ENCODE measurements at regions not wholly inside any gene's neighbourhood (a gene's known extent, or its start where the extent isn't known, plus 50 kb on each side); places are given as distances from the start of the nearest gene placed in this dataset.
A peak's percentile ranks its signal among the peaks of the same experiment; 100 is the strongest.
"Not testable (repeated sequence)": the region's sequence is repeated elsewhere in the genome, so short reads cannot be mapped to it uniquely, and the experiment has no call there.

GRCh38 chr2:195146761-195147541 is 510.1 kb upstream of the SLC39A10 start:
- Mint-ChIP-seq H3K27ac (no peak overlapping the region), H3K9me3 (peaks cover 6 to 8% of the 10 kb centered on the region in 2 donors), H3K36me3 (peaks cover 0 to 5% of the 10 kb centered on the region in 2 donors)
- DNase-seq (ENCODE audit: low spot score in 2 of 2) (no peak), ATAC-seq (no peak)

GRCh38 chr2:195138435-195138834 is 518.6 kb upstream of the SLC39A10 start:
- ATAC-seq (no peak), DNase-seq (ENCODE audit: low spot score in 2 of 2) (no peak)
- no peak overlapping the region for H3K27ac Mint-ChIP-seq
- no peaks in the 10 kb centered on the region for H3K36me3 Mint-ChIP-seq
- no peaks in the 10 kb centered on the region for H3K9me3 Mint-ChIP-seq

DNA sequence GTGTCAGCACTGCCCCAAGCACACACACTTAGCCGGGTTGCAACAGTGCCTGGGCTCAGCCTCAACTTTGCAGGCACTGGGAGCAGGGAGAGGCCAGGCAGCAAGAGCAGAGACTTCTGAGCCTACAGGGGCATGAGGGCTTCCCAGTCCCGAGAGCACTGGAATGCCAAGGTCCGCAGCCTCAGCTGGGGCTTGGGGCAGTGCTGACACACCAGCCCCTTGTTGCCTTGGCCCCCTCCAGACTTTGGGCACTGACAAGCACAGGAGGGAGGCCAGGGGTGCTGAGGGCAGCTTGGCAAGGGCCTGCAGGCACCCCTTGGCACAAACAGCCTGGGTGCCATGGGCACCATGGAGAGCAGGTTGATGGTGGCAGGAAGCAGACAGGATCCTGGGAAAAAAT is 531.1 kb upstream of the SLC39A10 start:
- not testable (repeated sequence) for H3K27ac Mint-ChIP-seq; H3K9me3 Mint-ChIP-seq; DNase-seq (ENCODE audit: low spot score in 2 of 2); ATAC-seq; H3K36me3 Mint-ChIP-seq

DNA sequence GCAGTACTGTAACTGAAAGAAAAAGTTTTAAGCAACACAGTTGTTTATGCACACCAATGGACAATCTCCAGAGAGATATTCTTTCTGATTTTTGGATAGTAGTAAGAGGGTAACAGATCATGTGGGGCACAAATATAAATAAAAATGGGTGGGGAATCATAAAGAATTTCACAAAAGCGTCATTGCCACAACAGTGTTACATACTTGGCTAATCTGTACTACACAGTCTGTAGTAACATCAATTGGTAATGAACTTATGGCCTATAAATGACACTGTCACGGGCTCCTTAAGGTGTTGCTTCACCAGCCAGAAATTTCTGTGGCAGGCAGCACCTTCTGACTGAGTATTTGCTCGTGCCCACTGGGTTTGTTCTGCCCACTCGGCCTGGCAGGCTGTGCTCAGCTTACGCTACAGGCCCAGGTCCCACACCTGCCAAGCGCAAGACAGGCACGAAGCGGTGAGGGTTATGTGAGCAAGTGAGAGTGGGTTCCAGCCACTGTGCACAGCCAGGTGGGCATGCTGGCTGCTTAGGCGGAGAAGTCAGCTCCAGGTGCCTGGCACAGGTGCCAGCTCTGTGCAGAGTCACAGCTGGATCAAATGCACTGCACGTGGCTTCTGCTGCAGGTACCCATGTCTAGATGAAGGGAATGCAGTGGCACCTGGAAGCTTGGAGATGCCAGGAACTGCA is 532.5 kb upstream of the SLC39A10 start:
- H3K9me3 Mint-ChIP-seq = no peaks in the 10 kb centered on the region
- no peaks in the 10 kb centered on the region for H3K36me3 Mint-ChIP-seq
- ATAC-seq (no peak), DNase-seq (ENCODE audit: low spot score in 2 of 2) (no peak)
- no peak overlapping the region for H3K27ac Mint-ChIP-seq

DNA sequence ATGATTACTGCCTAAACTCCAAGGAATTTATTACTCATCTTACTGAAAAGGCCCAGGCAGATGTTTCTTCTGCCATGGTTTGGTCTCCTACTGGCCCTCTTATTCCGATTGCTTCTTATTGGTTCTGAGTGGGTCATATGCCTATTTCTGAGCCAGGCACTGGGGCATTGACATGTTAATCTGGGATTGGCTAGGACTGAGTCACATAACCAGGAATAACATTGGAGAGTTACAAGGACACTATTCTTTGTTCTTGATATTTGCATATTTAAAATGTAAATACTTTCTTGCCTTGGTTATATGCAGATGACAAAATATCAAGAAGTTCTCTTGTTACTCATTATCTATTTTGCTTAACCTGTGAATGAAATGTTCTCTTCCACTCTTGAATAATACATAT is 534.4 kb upstream of the SLC39A10 start:
- ATAC-seq = no peak
- no peaks in the 10 kb centered on the region for H3K9me3 Mint-ChIP-seq
- H3K36me3 Mint-ChIP-seq = no peaks in the 10 kb centered on the region
- no peak for DNase-seq (ENCODE audit: low spot score in 2 of 2)
- H3K27ac Mint-ChIP-seq = no peak overlapping the region

DNA sequence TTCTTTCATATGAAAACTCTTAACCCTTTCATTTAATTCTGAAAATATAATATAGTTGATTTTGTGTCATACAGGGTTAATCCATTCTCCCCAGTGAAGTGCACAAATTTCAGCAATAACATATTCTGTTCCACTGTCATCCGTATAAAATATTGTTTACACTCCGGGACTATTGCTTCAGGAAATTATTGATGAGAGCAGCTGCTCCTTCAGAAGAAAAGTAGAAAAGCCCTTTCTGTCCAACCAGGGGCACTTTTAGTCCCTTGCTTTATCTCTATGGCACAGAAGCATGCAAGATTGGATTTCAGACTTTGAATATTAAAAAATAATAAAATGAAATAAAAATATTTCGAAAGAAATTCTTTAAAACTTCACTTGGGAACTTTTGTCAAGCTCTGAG is 535.7 kb upstream of the SLC39A10 start:
- H3K27ac Mint-ChIP-seq = no peak overlapping the region
- ATAC-seq = no peak
- no peaks in the 10 kb centered on the region for H3K9me3 Mint-ChIP-seq
- DNase-seq (ENCODE audit: low spot score in 2 of 2) = no peak
- no peaks in the 10 kb centered on the region for H3K36me3 Mint-ChIP-seq

- Mint-ChIP-seq H3K36me3 (no peaks in the 10 kb centered on the region), H3K9me3 (no peaks in the 10 kb centered on the region), H3K27ac (no peak overlapping the region)
- ATAC-seq (no peak), DNase-seq (ENCODE audit: low spot score in 2 of 2) (no peak)
Measured at GRCh38 chr2:195119231-195119630, 537.8 kb upstream of the SLC39A10 start.

DNA sequence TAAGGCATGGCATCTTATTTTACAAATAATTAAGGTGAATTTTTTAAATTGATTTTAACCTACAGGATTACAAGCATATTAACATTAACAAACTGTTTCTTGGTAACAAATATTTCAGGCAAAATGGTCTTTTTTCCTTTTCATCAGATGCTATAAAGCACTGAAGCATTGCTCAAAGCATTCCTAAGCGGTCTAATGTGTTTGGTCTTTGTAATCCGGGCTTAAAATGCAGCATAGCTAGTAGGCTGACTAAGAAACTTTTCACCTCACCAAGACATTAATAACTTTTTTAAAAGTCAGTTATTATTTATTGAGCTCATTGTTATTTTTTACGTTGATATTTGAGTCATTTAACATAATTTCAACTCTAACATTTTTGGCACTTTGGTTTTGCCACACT is 538.8 kb upstream of the SLC39A10 start:
- DNase-seq (ENCODE audit: low spot score in 2 of 2) = no peak
- H3K9me3 Mint-ChIP-seq = peaks cover 0 to 6% of the 10 kb centered on the region in 2 donors
- H3K36me3 Mint-ChIP-seq = no peaks in the 10 kb centered on the region
- ATAC-seq = no peak
- no peak overlapping the region for H3K27ac Mint-ChIP-seq

- no peaks in the 10 kb centered on the region for H3K36me3 Mint-ChIP-seq
- DNase-seq (ENCODE audit: low spot score in 2 of 2) (no peak), ATAC-seq (no peak)
- H3K27ac Mint-ChIP-seq = no peak overlapping the region
- peaks cover 0 to 11% of the 10 kb centered on the region in 2 donors for H3K9me3 Mint-ChIP-seq
Measured at GRCh38 chr2:195117011-195117410, 540.0 kb upstream of the SLC39A10 start.

DNA sequence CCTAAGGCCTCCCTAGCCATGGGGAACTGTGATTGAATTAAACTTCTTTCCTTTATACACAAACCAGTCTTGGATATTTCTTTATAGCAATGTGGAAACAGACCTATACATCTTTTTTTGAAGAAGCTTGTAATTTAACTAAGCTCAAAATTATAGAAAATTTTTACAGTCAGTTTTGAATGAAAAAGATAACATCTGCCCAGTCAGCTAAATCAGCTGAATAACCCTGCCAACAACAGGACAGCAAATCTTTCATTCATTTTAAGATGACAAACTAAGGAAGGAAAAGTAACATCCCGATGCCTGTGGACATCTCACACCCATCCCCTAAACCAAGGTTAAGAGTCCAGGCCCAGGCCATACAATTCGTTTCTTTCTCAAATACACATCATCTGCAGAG is 541.3 kb upstream of the SLC39A10 start:
- DNase-seq (ENCODE audit: low spot score in 2 of 2) = no peak
- peaks cover 0 to 11% of the 10 kb centered on the region in 2 donors for H3K9me3 Mint-ChIP-seq
- H3K27ac Mint-ChIP-seq = no peak overlapping the region
- H3K36me3 Mint-ChIP-seq = no peaks in the 10 kb centered on the region
- no peak for ATAC-seq

GRCh38 chr2:195108182-195108581 is 548.8 kb upstream of the SLC39A10 start:
- Mint-ChIP-seq H3K27ac (no peak overlapping the region), H3K9me3 (peaks cover 0 to 4% of the 10 kb centered on the region in 2 donors), H3K36me3 (no peaks in the 10 kb centered on the region)
- no peak for DNase-seq (ENCODE audit: low spot score in 2 of 2)
- ATAC-seq = no peak

DNA sequence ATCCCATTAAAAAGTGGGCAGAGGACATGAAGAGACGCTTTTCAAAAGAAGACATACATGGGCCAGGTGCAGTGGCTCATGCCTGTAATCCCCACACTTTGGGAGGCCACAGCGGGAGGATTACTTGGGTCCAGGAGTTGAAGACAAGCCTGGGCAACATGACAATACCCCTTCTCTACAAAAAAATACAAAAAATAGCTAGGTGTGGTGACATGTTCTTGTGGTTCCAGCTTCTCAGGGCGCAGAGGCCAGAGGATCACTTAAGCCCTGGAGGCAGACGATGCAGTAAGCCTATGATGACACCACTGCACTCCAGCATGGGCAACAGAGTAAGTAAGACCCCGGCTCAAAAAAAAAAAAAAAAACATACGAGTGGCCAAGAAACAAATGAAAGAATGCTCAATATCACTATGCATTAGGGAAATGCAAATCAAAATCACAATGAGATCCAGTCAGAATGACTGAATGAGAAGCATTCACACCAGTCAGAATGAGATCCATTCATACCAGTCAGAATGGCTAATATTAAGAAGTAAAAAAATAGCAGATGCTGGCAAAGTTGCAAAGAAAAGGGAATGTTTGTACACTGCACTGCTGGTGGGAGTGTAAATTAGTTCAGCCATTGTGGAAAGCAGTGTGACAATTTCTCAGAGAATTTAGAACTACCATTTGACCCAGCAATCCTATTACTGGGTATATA is 550.2 kb upstream of the SLC39A10 start:
- no peak for ATAC-seq
- no peaks in the 10 kb centered on the region for H3K36me3 Mint-ChIP-seq
- no peaks in the 10 kb centered on the region for H3K9me3 Mint-ChIP-seq
- no peak for DNase-seq (ENCODE audit: low spot score in 2 of 2)
- no peak overlapping the region for H3K27ac Mint-ChIP-seq

GRCh38 chr2:195105581-195105980 is 551.4 kb upstream of the SLC39A10 start:
- H3K36me3 Mint-ChIP-seq = no peaks in the 10 kb centered on the region
- no peak for DNase-seq (ENCODE audit: low spot score in 2 of 2)
- H3K9me3 Mint-ChIP-seq = no peaks in the 10 kb centered on the region
- no peak for ATAC-seq
- no peak overlapping the region for H3K27ac Mint-ChIP-seq

- Mint-ChIP-seq H3K36me3 (no peaks in the 10 kb centered on the region), H3K27ac (no peak overlapping the region), H3K9me3 (no peaks in the 10 kb centered on the region)
- DNase-seq (ENCODE audit: low spot score in 2 of 2) (no peak), ATAC-seq (peak in 1 of 2 donors; percentile 26)
Measured at GRCh38 chr2:195094330-195094729, 562.7 kb upstream of the SLC39A10 start.

DNA sequence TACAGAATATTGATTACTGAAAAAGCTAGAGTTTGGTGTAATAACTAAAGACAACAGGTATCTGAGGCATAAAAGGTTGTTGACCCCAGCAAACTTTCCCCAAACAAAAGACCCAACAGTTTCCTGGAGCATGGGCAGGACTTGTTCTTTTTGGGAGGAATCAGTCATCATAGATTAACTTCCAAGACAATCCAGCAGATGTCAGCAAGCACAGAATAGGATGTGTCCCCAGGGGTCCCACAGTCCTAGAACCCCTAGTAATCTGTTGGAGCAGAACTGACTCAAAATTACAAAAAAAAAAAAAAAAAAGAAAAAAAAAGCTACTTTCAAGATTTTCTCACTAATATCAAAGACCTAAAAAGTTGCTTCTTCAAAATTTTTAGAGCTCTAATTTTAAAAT is 564.7 kb upstream of the SLC39A10 start:
- H3K27ac Mint-ChIP-seq = no peak overlapping the region

GRCh38 chr2:195072806-195073205 is 584.2 kb upstream of the SLC39A10 start:
- not testable (repeated sequence) for DNase-seq (ENCODE audit: low spot score in 2 of 2); H3K9me3 Mint-ChIP-seq; ATAC-seq; H3K27ac Mint-ChIP-seq; H3K36me3 Mint-ChIP-seq

More for the DNA sequence above, 564.7 kb upstream of the SLC39A10 start:
- no peak for DNase-seq (ENCODE audit: low spot score in 2 of 2)
- ATAC-seq = no peak
- no peaks in the 10 kb centered on the region for H3K9me3 Mint-ChIP-seq
- no peaks in the 10 kb centered on the region for H3K36me3 Mint-ChIP-seq

DNA sequence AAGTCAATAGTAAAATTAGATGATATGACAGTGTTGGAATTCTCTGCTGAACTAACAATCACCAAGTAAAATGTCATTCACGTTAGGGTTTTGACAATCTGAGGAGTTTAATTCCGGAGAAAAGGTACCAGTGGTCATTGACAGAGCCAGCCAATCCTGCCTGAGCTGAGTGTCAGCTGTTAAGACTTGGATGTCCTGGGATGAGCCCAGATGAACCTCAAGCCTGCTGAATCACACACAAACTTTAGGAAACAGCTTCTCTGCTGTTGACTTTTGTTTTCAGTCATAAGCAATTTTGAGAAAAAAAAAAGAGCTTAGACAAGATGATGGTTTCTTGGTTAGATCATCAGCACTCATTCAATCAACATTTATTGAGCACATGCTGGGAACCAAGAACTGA is 600.0 kb upstream of the SLC39A10 start:
- ATAC-seq = no peak
- Mint-ChIP-seq H3K27ac (no peak overlapping the region), H3K9me3 (no peaks in the 10 kb centered on the region), H3K36me3 (no peaks in the 10 kb centered on the region)
- DNase-seq (ENCODE audit: low spot score in 2 of 2) = no peak
